NT2/D1 (cell line): ENCODE measurements at regions not wholly inside any gene's neighbourhood (a gene's known extent, or its start where the extent isn't known, plus 50 kb on each side); places are given as distances from the start of the nearest gene placed in this dataset.

Experiments used
- DNase-seq: peaks from one replicate; pipeline ENCODE4 v3.0.0-alpha.2; 2011; ENCODE audit warnings: low read depth, low spot score
- H3K27me3 ChIP-seq: 2 replicates; pipeline ENCODE4 v1.6.0; 2011; ENCODE audit warnings: mild to moderate bottlenecking; ENCODE audit not compliant: insufficient read length, insufficient read depth
- H3K36me3 ChIP-seq: 2 replicates; pipeline ENCODE4 v1.6.1; 2011; ENCODE audit warnings: mild to moderate bottlenecking, low read length, mixed read lengths; ENCODE audit not compliant: insufficient read depth, insufficient read length
- H3K4me1 ChIP-seq: 2 replicates; pipeline ENCODE4 v1.5.1; 2011; ENCODE audit not compliant: insufficient read depth, insufficient read length
- H3K4me3 ChIP-seq: 2 replicates; pipeline ENCODE4 v1.5.1; 2011; ENCODE audit warnings: low read depth; ENCODE audit not compliant: insufficient read length
- H3K9ac ChIP-seq: 2 replicates; pipeline ENCODE4 v1.6.0; 2011; ENCODE audit warnings: low read depth; ENCODE audit not compliant: insufficient read length
- H3K9me3 ChIP-seq: 2 replicates; pipeline ENCODE4 v1.5.1; 2011; ENCODE audit warnings: mild to moderate bottlenecking, low read length; ENCODE audit not compliant: insufficient read depth
- SUZ12 ChIP-seq: IDR thresholded peaks from 2 replicates; pipeline ENCODE4 v1.6.1; 2011; ENCODE audit not compliant: insufficient read length, insufficient read depth; ENCODE audit errors: extremely low read depth
- YY1 ChIP-seq: IDR thresholded peaks from 2 replicates; pipeline ENCODE4 v1.6.1; 2011; ENCODE audit not compliant: insufficient read length, insufficient read depth
- ZNF274 ChIP-seq: IDR thresholded peaks from 2 replicates; pipeline ENCODE4 v1.6.1; 2011; ENCODE audit warnings: mild to moderate bottlenecking, low read depth, low read length

- Histone ChIP-seq H3K4me3 (no peak overlapping the region), H3K36me3 (no peaks in the 10 kb centered on the region), H3K27me3 (peaks cover 5% of the 10 kb centered on the region), H3K9me3 (no peaks in the 10 kb centered on the region), H3K9ac (no peak overlapping the region), H3K4me1 (no peaks in the 10 kb centered on the region)
- DNase-seq, result no peak
- no peak for TF ChIP-seq SUZ12
- no peak for TF ChIP-seq ZNF274
- TF ChIP-seq YY1, result no peak
Observed at GRCh38 chr5:168157141-168157540, 134.3 kb upstream of the WWC1 start.

DNA sequence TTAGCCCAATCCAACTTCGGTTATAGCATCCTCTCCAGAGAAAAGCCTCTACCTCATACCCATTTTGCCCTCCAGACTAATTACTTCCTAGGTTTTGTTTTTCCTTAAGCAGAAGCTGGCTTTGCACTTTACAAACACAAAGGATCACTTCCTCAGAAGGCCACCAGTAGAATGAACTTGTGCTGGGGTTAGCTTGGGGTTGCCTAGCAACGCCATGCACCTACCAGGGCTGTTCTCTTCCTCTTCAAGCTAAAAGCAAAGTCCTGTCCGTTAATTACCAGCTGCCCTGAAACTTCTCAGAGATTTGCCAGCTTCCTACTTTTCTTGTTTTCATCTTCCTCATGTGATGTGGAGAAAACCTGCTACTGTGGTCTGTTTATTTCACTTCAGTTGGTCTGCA, 132.0 kb upstream of the WWC1 start:
- no peaks in the 10 kb centered on the region for H3K4me1 ChIP-seq
- DNase-seq, result peak; percentile 74
- no peak overlapping the region for H3K9ac ChIP-seq
- no peak for TF ChIP-seq SUZ12
- no peak for TF ChIP-seq ZNF274
- no peak for TF ChIP-seq YY1
- no peaks in the 10 kb centered on the region for H3K9me3 ChIP-seq
- H3K36me3 ChIP-seq, result peaks cover 2% of the 10 kb centered on the region
- peaks cover 5% of the 10 kb centered on the region for H3K27me3 ChIP-seq
- H3K4me3 ChIP-seq, result no peak overlapping the region

GRCh38 chr5:168162464-168162863, 129.0 kb upstream of the WWC1 start:
- Histone ChIP-seq H3K4me3 (no peak overlapping the region), H3K9ac (no peak overlapping the region), H3K4me1 (no peaks in the 10 kb centered on the region), H3K9me3 (no peaks in the 10 kb centered on the region), H3K36me3 (peaks cover 2% of the 10 kb centered on the region), H3K27me3 (peaks cover 5% of the 10 kb centered on the region)
- DNase-seq, result no peak
- TF ChIP-seq ZNF274 (no peak), SUZ12 (no peak), YY1 (no peak)

DNA sequence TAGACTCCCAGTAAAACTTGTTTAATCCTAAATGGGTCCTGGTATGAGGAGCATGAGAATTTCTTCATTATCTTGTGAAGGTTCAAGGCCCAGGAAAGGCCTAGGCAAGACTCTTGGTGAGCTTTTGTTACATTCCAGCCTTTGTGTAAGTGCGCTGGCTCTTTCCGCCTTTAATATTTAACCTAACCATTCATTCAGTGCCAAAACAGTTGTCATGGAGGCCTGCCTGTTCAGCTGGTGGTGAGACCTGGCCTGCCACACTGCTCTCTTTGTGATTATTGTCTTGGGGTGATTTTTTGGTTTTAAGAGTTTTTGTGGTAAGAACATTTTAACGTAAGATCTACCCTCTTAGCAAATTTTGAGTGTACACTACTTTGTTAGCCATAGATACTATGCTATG, 127.5 kb upstream of the WWC1 start:
- H3K9ac ChIP-seq, result no peak overlapping the region
- H3K4me3 ChIP-seq, result no peak overlapping the region
- TF ChIP-seq SUZ12, result no peak
- TF ChIP-seq YY1, result no peak
- TF ChIP-seq ZNF274, result no peak
- DNase-seq, result no peak
- peaks cover 2% of the 10 kb centered on the region for H3K36me3 ChIP-seq
- peaks cover 5% of the 10 kb centered on the region for H3K27me3 ChIP-seq
- H3K4me1 ChIP-seq, result no peaks in the 10 kb centered on the region
- no peaks in the 10 kb centered on the region for H3K9me3 ChIP-seq

GRCh38 chr5:168165221-168165914, 126.1 kb upstream of the WWC1 start:
- H3K9me3 ChIP-seq, result no peaks in the 10 kb centered on the region
- peak; percentile 50 for DNase-seq
- TF ChIP-seq ZNF274 (no peak), SUZ12 (no peak)
- H3K4me1 ChIP-seq, result no peaks in the 10 kb centered on the region
- peaks cover 2% of the 10 kb centered on the region for H3K36me3 ChIP-seq
- H3K4me3 ChIP-seq, result peak overlapping the region; percentile 18
- peak overlapping the region; percentile 42 for H3K9ac ChIP-seq
- H3K27me3 ChIP-seq, result peaks cover under 1% of the 10 kb centered on the region

GRCh38 chr5:168165977-168166376, 125.5 kb upstream of the WWC1 start:
- DNase-seq, result no peak
- Histone ChIP-seq H3K4me1 (no peaks in the 10 kb centered on the region), H3K9me3 (no peaks in the 10 kb centered on the region), H3K4me3 (no peak overlapping the region), H3K9ac (no peak overlapping the region), H3K27me3 (no peaks in the 10 kb centered on the region), H3K36me3 (peaks cover 2% of the 10 kb centered on the region)
- no peak for TF ChIP-seq SUZ12
- no peak for TF ChIP-seq YY1
- no peak for TF ChIP-seq ZNF274

DNA sequence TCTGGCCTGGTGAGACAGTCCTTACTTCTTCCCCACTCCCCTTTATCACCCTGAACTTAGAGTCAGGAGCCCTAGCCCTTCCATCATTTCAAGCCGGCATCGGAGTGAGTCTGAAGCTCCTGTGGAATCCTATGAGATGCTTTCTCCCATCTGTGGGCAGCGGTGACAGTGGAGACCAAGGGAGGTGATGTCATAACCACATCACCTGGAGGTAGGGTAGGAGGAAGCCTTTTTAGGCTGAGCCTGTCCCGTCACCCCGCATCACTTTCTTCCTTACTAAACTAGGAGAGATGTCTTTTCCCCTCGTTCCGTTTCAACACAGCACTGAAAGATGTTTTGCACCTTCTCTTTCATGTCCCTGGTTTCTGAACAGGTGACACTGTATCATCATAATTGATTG, 124.1 kb upstream of the WWC1 start:
- H3K36me3 ChIP-seq, result peaks cover 2% of the 10 kb centered on the region
- no peak overlapping the region for H3K4me3 ChIP-seq
- TF ChIP-seq SUZ12 (no peak), YY1 (no peak), ZNF274 (no peak)
- no peak for DNase-seq
- H3K9ac ChIP-seq, result no peak overlapping the region
- no peaks in the 10 kb centered on the region for H3K9me3 ChIP-seq
- H3K27me3 ChIP-seq, result no peaks in the 10 kb centered on the region
- no peaks in the 10 kb centered on the region for H3K4me1 ChIP-seq

GRCh38 chr5:168168978-168169698, 122.3 kb upstream of the WWC1 start:
- Histone ChIP-seq H3K27me3 (no peaks in the 10 kb centered on the region), H3K4me1 (no peaks in the 10 kb centered on the region), H3K9ac (no peak overlapping the region), H3K9me3 (no peaks in the 10 kb centered on the region), H3K4me3 (no peak overlapping the region), H3K36me3 (no peaks in the 10 kb centered on the region)
- TF ChIP-seq SUZ12 (no peak), YY1 (no peak), ZNF274 (no peak)
- no peak for DNase-seq
